GM20000 (cell line): ENCODE measurements at regions not wholly inside any gene's neighbourhood (a gene's known extent, or its start where the extent isn't known, plus 50 kb on each side); places are given as distances from the start of the nearest gene placed in this dataset.

ENCODE experiments used
- DNase-seq: peaks from one replicate; pipeline ENCODE4 v3.0.0; 2012; ENCODE audit warnings: low spot score
- TF ChIP-seq, protein P1 (sequence below): IDR thresholded peaks from 2 replicates; pipeline ENCODE4 v1.5.1; 2012; ENCODE audit warnings: mild to moderate bottlenecking, control low read depth; ENCODE audit errors: extremely low read depth, missing control alignments

DNA sequence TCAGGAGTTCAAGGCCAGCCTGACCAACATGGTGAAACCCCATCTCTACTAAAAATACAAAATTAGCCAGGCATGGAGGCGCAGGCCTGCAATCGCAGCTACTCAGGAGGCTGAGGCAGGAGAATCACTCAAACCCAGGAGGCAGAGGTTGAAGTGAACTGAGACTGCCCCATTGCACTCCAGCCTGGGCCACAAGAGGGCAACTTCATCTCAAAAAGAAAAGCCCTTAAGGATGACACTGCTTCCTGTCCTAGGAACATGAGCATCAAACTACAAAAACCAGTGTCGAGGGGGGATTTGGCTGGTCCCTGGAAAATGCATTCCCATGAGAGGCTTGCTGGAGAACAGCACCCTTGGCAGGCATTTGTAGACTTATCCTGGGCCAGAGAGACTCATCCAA is 449.5 kb upstream of the PSMD7 start:
- DNase-seq: no peak

DNA sequence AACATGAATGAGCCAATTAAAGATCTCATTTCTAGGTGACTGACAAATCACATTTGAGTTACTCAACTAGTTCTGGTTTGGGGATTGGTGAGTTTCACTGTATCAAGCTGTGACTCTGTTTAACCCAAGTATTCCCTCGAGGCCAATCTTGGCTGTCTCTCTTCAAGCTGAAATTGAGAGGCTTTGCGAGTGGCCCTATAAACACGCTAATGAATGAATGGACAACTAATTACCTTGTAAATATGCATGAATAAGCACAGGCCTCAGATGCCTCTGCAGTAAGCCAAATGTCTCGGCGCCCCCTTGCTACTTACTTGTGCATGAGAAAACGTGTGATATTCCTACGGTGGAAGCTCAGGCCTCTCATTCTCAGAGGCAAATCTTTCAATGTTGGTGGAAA is 450.3 kb upstream of the PSMD7 start:
- DNase-seq: no peak
- TF ChIP-seq, protein P1, sequence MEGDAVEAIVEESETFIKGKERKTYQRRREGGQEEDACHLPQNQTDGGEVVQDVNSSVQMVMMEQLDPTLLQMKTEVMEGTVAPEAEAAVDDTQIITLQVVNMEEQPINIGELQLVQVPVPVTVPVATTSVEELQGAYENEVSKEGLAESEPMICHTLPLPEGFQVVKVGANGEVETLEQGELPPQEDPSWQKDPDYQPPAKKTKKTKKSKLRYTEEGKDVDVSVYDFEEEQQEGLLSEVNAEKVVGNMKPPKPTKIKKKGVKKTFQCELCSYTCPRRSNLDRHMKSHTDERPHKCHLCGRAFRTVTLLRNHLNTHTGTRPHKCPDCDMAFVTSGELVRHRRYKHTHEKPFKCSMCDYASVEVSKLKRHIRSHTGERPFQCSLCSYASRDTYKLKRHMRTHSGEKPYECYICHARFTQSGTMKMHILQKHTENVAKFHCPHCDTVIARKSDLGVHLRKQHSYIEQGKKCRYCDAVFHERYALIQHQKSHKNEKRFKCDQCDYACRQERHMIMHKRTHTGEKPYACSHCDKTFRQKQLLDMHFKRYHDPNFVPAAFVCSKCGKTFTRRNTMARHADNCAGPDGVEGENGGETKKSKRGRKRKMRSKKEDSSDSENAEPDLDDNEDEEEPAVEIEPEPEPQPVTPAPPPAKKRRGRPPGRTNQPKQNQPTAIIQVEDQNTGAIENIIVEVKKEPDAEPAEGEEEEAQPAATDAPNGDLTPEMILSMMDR: no peak

More for the DNA sequence above, 449.5 kb upstream of the PSMD7 start:
- TF ChIP-seq, protein P1: no peak

DNA sequence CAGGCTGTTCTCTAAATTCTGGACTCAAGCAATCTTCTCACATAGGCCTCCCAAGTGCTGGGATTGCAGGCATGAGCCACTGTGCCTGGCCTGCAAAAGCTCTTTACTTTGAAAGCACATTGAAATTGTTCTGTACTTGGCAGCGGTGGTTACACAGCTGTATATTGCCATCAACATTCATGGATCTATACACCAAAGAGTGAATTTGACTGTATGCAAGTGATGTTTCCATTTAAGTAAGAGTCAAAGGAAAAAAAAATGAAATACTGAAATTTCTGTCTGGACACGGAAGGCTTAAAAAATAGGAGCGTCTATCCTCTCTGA is 450.6 kb upstream of the PSMD7 start:
- TF ChIP-seq, protein P1: no peak
- no peak for DNase-seq

DNA sequence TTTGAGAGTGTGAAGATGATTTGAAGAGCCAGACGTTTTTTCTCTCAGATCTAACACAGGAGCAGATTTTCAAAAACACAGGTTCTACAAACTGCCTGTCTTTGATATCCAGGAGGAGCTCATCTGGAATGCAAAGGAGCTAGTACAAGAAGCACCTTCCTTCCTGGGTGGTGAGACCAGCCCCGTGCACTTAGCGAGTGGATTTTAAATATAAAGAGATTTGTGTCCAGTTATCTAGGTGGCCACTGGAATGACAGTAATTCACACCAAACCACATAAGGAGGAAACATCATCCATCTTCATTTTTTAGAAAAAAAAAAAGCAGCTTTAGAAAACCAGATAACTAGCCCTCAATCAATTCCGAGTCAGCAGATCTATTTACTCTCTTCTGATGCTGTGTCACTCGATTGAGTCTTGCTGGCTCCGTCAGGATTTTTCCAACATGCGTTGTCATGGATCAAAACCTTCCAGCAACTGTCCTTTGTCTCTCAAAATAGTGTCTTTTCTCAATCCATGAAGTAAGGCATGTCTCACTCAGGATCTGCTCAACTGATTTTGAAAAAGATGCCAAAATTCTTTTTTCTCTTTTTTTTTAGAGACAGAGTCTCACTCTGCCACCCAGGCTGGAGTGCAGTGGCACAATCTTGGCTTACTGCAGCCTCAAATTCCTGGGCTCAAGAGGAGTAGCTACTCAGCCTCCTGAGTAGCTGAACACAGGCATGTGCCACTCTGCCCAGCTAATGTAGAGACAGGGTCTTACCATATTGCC is 451.2 kb upstream of the PSMD7 start:
- TF ChIP-seq, protein P1: no peak
- no peak for DNase-seq

DNA sequence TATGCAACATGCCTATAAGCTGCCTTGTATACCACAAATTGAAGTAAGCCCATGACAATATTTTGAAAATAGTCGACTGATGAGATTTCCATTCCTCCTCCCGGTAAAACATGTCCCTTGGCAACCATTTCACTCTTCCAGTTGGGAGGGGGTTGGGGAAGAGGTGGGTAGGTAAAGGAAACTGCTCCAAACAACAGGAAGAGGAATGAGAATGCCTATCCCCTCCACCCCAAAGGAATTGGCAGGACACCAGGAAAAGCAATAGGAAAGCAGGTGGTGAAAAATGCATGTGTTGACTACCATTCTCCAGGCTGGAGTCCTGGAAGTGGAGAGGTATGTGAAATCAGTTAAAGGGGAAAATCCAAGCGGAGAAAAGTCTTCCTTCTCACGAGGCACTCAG is 455.9 kb upstream of the PSMD7 start:
- DNase-seq: no peak
- TF ChIP-seq, protein P1: no peak

DNA sequence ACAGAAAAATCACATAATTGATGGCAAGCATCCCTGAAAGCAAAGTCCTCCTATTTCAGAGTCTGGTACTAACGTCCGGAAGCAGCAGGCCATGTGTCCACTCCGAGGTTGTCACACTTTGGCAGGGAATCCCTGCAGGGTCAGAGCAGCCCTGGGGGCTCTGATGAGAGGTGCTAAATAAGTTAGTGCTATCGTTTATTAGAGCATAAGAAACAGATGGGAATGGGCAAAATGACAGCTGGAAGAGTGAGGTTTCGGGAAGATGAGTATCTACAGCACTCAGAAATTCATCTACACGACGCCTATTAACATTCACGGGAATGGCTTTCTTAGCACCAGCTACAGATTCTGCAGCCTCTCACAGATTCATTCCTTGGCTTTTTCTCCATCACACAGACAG is 465.4 kb upstream of the PSMD7 start:
- DNase-seq: no peak
- TF ChIP-seq, protein P1: no peak

DNA sequence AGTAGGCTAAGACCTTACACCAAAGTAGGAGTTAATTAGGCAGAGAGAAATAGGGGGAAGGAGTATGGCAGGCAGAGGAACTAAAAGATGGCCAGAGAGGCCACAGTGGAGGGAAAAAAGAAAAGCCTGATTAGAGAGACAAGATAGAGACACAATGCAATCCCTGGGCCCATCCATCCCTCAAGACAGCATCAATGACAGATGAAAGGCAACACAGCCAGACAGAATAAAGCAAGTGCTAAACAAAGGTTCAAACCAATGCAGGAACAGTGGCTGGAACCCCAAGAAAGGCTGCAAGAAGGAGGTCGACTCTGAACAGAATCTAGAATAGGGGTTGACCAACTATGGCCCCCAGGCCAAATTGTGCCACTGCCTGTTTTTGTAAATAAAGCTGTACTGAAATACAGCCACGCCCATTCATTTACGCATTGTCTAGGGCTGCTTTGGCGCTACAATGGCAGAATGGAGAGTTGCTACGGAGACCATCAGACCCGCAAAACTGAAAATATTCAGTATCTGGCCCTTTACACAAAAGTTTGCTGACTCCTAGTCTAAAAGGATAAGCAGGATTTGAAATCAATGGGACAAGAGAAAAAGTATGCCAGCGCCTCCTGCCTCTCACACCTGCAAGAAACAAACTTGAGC is 473.3 kb upstream of the PSMD7 start:
- DNase-seq: no peak
- TF ChIP-seq, protein P1: no peak
